MM.1S (cell line): ENCODE measurements at regions not wholly inside any gene's neighbourhood (a gene's known extent, or its start where the extent isn't known, plus 50 kb on each side); places are given as distances from the start of the nearest gene placed in this dataset.
"Not testable (repeated sequence)": the region's sequence is repeated elsewhere in the genome, so short reads cannot be mapped to it uniquely, and the experiment has no call there.

Experiments used
- DNase-seq: peaks from one replicate; pipeline ENCODE4 v3.0.0-alpha.2; 2015
- H2AFZ ChIP-seq: fragments of 300-600 bp; sonication (generic); 2 replicates; pipeline ENCODE4 v1.6.0; 2016; ENCODE audit warnings: antibody characterized with exemption, low read length
- H3F3A ChIP-seq: fragments of 300-600 bp; sonication (generic); 2 replicates; pipeline ENCODE4 v1.6.1; 2016; ENCODE audit warnings: mild to moderate bottlenecking, antibody characterized with exemption, low read length, moderate library complexity, mixed read lengths; ENCODE audit not compliant: insufficient read depth
- H3K27ac ChIP-seq: fragments of 300-600 bp; sonication (generic); 2 replicates; pipeline ENCODE4 v1.5.1; 2016; ENCODE audit warnings: mild to moderate bottlenecking, low read length
- H3K27me3 ChIP-seq: fragments of 300-600 bp; sonication (generic); replicated peaks from 2 replicates; pipeline ENCODE4 v1.6.0; 2016; ENCODE audit warnings: low read length; ENCODE audit not compliant: insufficient read depth
- H3K36me3 ChIP-seq: fragments of 300-600 bp; sonication (generic); replicated peaks from 2 replicates; pipeline ENCODE4 v1.6.1; 2016; ENCODE audit warnings: mild to moderate bottlenecking, low read length, mixed read lengths; ENCODE audit not compliant: insufficient read depth
- H3K4me1 ChIP-seq: fragments of 300-600 bp; sonication (generic); 2 replicates; pipeline ENCODE4 v1.6.1; 2016; ENCODE audit warnings: low read length, mixed read lengths
- H3K4me2 ChIP-seq: fragments of 300-600 bp; sonication (generic); 2 replicates; pipeline ENCODE4 v1.6.0; 2016; ENCODE audit warnings: low read depth, low read length
- H3K4me3 ChIP-seq: fragments of 300-600 bp; sonication (generic); 2 replicates; pipeline ENCODE4 v1.5.1; 2016; ENCODE audit warnings: low read length, mixed read lengths
- H3K79me2 ChIP-seq: fragments of 300-600 bp; sonication (generic); 2 replicates; pipeline ENCODE4 v1.6.1; 2016; ENCODE audit warnings: mixed run types, low read length, mixed read lengths
- H3K9ac ChIP-seq: fragments of 300-600 bp; sonication (generic); 2 replicates; pipeline ENCODE4 v1.6.1; 2016; ENCODE audit warnings: low read length, mixed read lengths
- H3K9me2 ChIP-seq: fragments of 300-600 bp; sonication (generic); replicated peaks from 2 replicates; pipeline ENCODE4 v1.6.1; 2016; ENCODE audit warnings: mild to moderate bottlenecking, low read length, mixed read lengths; ENCODE audit not compliant: insufficient read depth
- H3K9me3 ChIP-seq: fragments of 300-600 bp; sonication (generic); replicated peaks from 2 replicates; pipeline ENCODE4 v1.6.1; 2016; ENCODE audit warnings: mild to moderate bottlenecking, low read length, mixed read lengths; ENCODE audit not compliant: insufficient read depth
- H4K20me1 ChIP-seq: fragments of 300-600 bp; sonication (generic); 2 replicates; pipeline ENCODE4 v1.6.1; 2016; ENCODE audit warnings: mild to moderate bottlenecking, low read length, moderate library complexity, mixed read lengths; ENCODE audit not compliant: insufficient read depth
- CTCF ChIP-seq: fragments of 300-600 bp; sonication (generic); IDR thresholded peaks from 2 replicates; pipeline ENCODE4 v1.5.1; 2016; ENCODE audit warnings: antibody characterized with exemption, low read length, mixed read lengths
- EZH2 ChIP-seq: fragments of 300-600 bp; sonication (generic); optimal IDR thresholded peaks from 2 replicates; pipeline ENCODE3; 2017; ENCODE audit warnings: low read depth, mild to moderate bottlenecking, antibody characterized with exemption, low read length, mixed read lengths
- EZH2phosphoT487 ChIP-seq: fragments of 300-600 bp; sonication (generic); IDR thresholded peaks from 2 replicates; pipeline ENCODE4 v1.6.1; 2018; ENCODE audit warnings: antibody characterized with exemption, low read length

- Histone ChIP-seq H2AFZ (no peak overlapping the region), H3F3A (no peaks in the 10 kb centered on the region), H3K4me2 (no peak overlapping the region), H3K9ac (no peak overlapping the region), H3K9me2 (no peaks in the 10 kb centered on the region), H4K20me1 (no peaks in the 10 kb centered on the region), H3K36me3 (no peaks in the 10 kb centered on the region), H3K9me3 (no peaks in the 10 kb centered on the region), H3K79me2 (no peaks in the 10 kb centered on the region), H3K4me3 (no peak overlapping the region), H3K27ac (no peak overlapping the region), H3K27me3 (no peaks in the 10 kb centered on the region), H3K4me1 (no peaks in the 10 kb centered on the region)
- DNase-seq: no peak
- TF ChIP-seq EZH2phosphoT487: no peak
- TF ChIP-seq EZH2: no peak
- no peak for TF ChIP-seq CTCF
These were observed 687.5 kb downstream of the NYAP2 start for GRCh38 chr2:226087051-226087450.

DNA sequence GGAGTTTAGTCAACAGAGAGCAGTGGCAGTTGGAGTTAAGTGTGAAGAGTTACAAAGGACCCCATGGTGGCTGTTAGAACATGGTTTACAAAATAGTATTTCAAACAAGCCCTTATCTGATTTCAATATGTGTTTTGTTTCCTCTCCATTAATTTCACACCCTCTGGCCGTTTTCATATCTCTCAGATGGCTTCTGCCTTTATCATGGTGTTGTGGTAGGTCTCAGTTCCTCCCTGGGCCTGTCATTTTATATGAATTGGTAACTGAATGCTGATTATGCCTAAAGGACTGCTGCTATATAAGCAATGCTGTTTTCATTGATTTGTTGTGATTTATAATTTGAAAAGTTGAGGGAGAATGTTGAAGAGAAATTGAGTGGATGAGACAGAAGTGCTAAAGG lies 686.7 kb downstream of the NYAP2 start:
- no peaks in the 10 kb centered on the region for H3K36me3 ChIP-seq
- no peaks in the 10 kb centered on the region for H4K20me1 ChIP-seq
- no peak overlapping the region for H3K4me2 ChIP-seq
- no peaks in the 10 kb centered on the region for H3F3A ChIP-seq
- H3K9me3 ChIP-seq: no peaks in the 10 kb centered on the region
- H3K27ac ChIP-seq: no peak overlapping the region
- no peaks in the 10 kb centered on the region for H3K9me2 ChIP-seq
- H3K9ac ChIP-seq: no peak overlapping the region
- no peak for DNase-seq
- H3K4me3 ChIP-seq: no peak overlapping the region
- H3K27me3 ChIP-seq: no peaks in the 10 kb centered on the region
- no peaks in the 10 kb centered on the region for H3K4me1 ChIP-seq
- TF ChIP-seq EZH2 (no peak), CTCF (no peak), EZH2phosphoT487 (no peak)
- no peaks in the 10 kb centered on the region for H3K79me2 ChIP-seq
- no peak overlapping the region for H2AFZ ChIP-seq

- not testable (repeated sequence) for H3K36me3 ChIP-seq, H3K4me2 ChIP-seq, H3K27ac ChIP-seq, H3K9me2 ChIP-seq, H3K27me3 ChIP-seq, H3K4me1 ChIP-seq, H4K20me1 ChIP-seq, H3K4me3 ChIP-seq, H3K9ac ChIP-seq, H2AFZ ChIP-seq, H3K79me2 ChIP-seq, H3F3A ChIP-seq, H3K9me3 ChIP-seq, DNase-seq
These were observed 685.9 kb downstream of the NYAP2 start for GRCh38 chr2:226085425-226085824.

GRCh38 chr2:226080334-226080733 lies 680.8 kb downstream of the NYAP2 start:
- Histone ChIP-seq H3K4me1 (no peaks in the 10 kb centered on the region), H3F3A (no peaks in the 10 kb centered on the region), H3K79me2 (no peaks in the 10 kb centered on the region), H3K9me3 (no peaks in the 10 kb centered on the region), H2AFZ (no peak overlapping the region), H3K36me3 (no peaks in the 10 kb centered on the region), H3K27ac (no peak overlapping the region), H3K27me3 (no peaks in the 10 kb centered on the region), H3K4me3 (no peak overlapping the region), H3K4me2 (no peak overlapping the region), H4K20me1 (no peaks in the 10 kb centered on the region), H3K9ac (no peak overlapping the region), H3K9me2 (no peaks in the 10 kb centered on the region)
- no peak for DNase-seq
- no peak for TF ChIP-seq CTCF
- TF ChIP-seq EZH2: no peak
- no peak for TF ChIP-seq EZH2phosphoT487
